Pancreas (tissue), 10 donors: ENCODE measurements at regions not wholly inside any gene's neighbourhood (a gene's known extent, or its start where the extent isn't known, plus 50 kb on each side); places are given as distances from the start of the nearest gene placed in this dataset.
A peak's percentile ranks its signal among the peaks of the same experiment; 100 is the strongest.

ENCODE experiments used
- ATAC-seq, 4 donors: fragments of 200-7000 bp; cut with Tn5 transposase; one replicate each; pipeline versions ENCODE4 v1.8.0 to v1.9.1; 2020; ENCODE audit warnings: mild to moderate bottlenecking in 4 of 4, moderate library complexity in 4 of 4
- DNase-seq, 6 donors: peaks; one replicate each; pipeline ENCODE4 v3.0.0-alpha.2; 2020
- FAIRE-seq: peaks from 2 replicates; lab custom pipeline; 2012; peaks lifted over from hg19 to GRCh38; lab: Jason Lieb, UNC
- H3K27ac ChIP-seq, 4 donors: fragments of 200-600 bp; sonication (generic); 1 replicate in 3 of 4; 2 replicates in 1 of 4; pipeline versions ENCODE4 v1.5.0 to v1.8.0; 2020
- H3K27me3 ChIP-seq, 4 donors: fragments of 200-600 bp; one replicate each; pipeline ENCODE4 v1.8.0; 2021
- H3K36me3 ChIP-seq, 3 donors: fragments of 200-600 bp; sonication (generic) in 1 of 3; one replicate each; pipeline versions ENCODE4 v1.5.0 to v1.8.0; 2020 to 2021
- H3K4me1 ChIP-seq, 3 donors: fragments of 200-600 bp; one replicate each; pipeline ENCODE4 v1.8.0; 2021
- H3K4me3 ChIP-seq, 4 donors: fragments of 200-600 bp; sonication (generic) in 2 of 4; one replicate each; pipeline versions ENCODE4 v1.5.0 to v1.8.0; 2020 to 2021
- H3K9me3 ChIP-seq, 4 donors: fragments of 200-600 bp; one replicate each; pipeline ENCODE4 v1.8.0; 2021
- CTCF ChIP-seq, 4 donors: fragments of 200-600 bp; sonication (generic) in 3 of 4; IDR thresholded peaks; one replicate each; pipeline versions ENCODE4 v1.5.0 to v1.8.0; 2021; ENCODE audit warnings: antibody characterized with exemption in 4 of 4
- WGBS, 2 donors: extraction: QIAGEN DNeasy Blood & Tissue Kit; methylation state at CpG; one replicate each; pipeline ENCODE4 v1.1.7; 2013; 5-methylcytosine and 5-hydroxymethylcytosine counted together
- intact Hi-C, 3 donors: fragments of 100-400 bp; cut with DNase I; formaldehyde crosslinking; loops; one replicate each; pipeline versions ENCODE4 v1.11.1 to v1.14.2; 2022
- donor health status: healthy with polysubstance abuse.
- donor health status: DM: no; HTN: no; CAD: no; lungs with moderate emphysema.
- donor health status: DM: no; HTN: no; CAD: no.
- donor health status: control.
- donor health status: control.
- donor health status: Bipolar disorder and iron deficiency.
- donor health status: DM: yes; HTN: yes; CAD: no.
- donor health status: DM: no; HTN: no; CAD: no.
- donor health status: DM: no; HTN: no; CAD: no.
- donor health status: DM: yes; HTN: yes; CAD: no.

GRCh38 chr5:119943148-119943547, 313.8 kb downstream of the FAM170A start:
- Histone ChIP-seq H3K27ac (no peak overlapping the region), H3K9me3 (no peaks in the 10 kb centered on the region), H3K36me3 (no peaks in the 10 kb centered on the region), H3K27me3 (no peaks in the 10 kb centered on the region), H3K4me3 (no peak overlapping the region), H3K4me1 (no peaks in the 10 kb centered on the region)
- FAIRE-seq, result no peak
- intact Hi-C loops, result no loop called here
- ATAC-seq, result peak in 3 of 4 donors; percentile 60 to 62 (median 62)
- WGBS, 2 donors, result 63 to 79% methylated on average over 2 of the region's 2 CpGs
- DNase-seq, result no peak
- peak in 1 of 4 donors; percentile 11 for TF ChIP-seq CTCF (IDR thresholded peaks at IDR 0.05)

- Histone ChIP-seq H3K4me1 (no peaks in the 10 kb centered on the region), H3K27me3 (no peaks in the 10 kb centered on the region), H3K36me3 (no peaks in the 10 kb centered on the region), H3K27ac (no peak overlapping the region), H3K9me3 (no peaks in the 10 kb centered on the region), H3K4me3 (no peak overlapping the region)
- intact Hi-C loops, result no loop called here
- no peak for TF ChIP-seq CTCF (IDR thresholded peaks at IDR 0.05)
- ATAC-seq (no peak), DNase-seq (no peak), FAIRE-seq (no peak)
Observed at GRCh38 chr5:119945691-119946090, 316.3 kb downstream of the FAM170A start.

- Histone ChIP-seq H3K36me3 (no peaks in the 10 kb centered on the region), H3K4me1 (peaks cover 0 to 2% (median 0%) of the 10 kb centered on the region in 3 donors), H3K27me3 (no peaks in the 10 kb centered on the region), H3K4me3 (no peak overlapping the region), H3K9me3 (no peaks in the 10 kb centered on the region), H3K27ac (no peak overlapping the region)
- 30 to 36% methylated on average over 1 of the region's 1 CpG for WGBS, 2 donors
- ATAC-seq, result no peak
- no peak for DNase-seq
- FAIRE-seq, result no peak
- intact Hi-C loops, result no loop called here
- no peak for TF ChIP-seq CTCF (IDR thresholded peaks at IDR 0.05)
Observed at GRCh38 chr5:119948162-119948561, 318.8 kb downstream of the FAM170A start.

GRCh38 chr5:119949426-119949999, 320.2 kb downstream of the FAM170A start:
- no peak for FAIRE-seq
- no peaks in the 10 kb centered on the region for H3K9me3 ChIP-seq

More at GRCh38 chr5:119949426-119949999, 320.2 kb downstream of the FAM170A start:
- DNase-seq (no peak), ATAC-seq (no peak)
- Histone ChIP-seq H3K4me1 (peaks cover 0 to 2% (median 0%) of the 10 kb centered on the region in 3 donors), H3K36me3 (no peaks in the 10 kb centered on the region), H3K4me3 (no peak overlapping the region), H3K27me3 (no peaks in the 10 kb centered on the region), H3K27ac (no peak overlapping the region)
- no peak for TF ChIP-seq CTCF (IDR thresholded peaks at IDR 0.05)
- intact Hi-C loops, result no loop called here
- 93 to 98% methylated on average over 1 of the region's 1 CpG for WGBS, 2 donors
